Ectodermal cell (in vitro differentiated cells): ENCODE measurements at regions not wholly inside any gene's neighbourhood (a gene's known extent, or its start where the extent isn't known, plus 50 kb on each side); places are given as distances from the start of the nearest gene placed in this dataset.

Experiments
- H3K27ac ChIP-seq: 2 replicates; pipeline ENCODE4 v1.7.0; 2013; ENCODE audit warnings: mild to moderate bottlenecking, low read depth, low read length; ENCODE audit not compliant: insufficient read depth, poor library complexity, severe bottlenecking
- H3K27me3 ChIP-seq: 2 replicates; pipeline ENCODE4 v1.7.0; 2013; ENCODE audit warnings: mild to moderate bottlenecking, low read length; ENCODE audit not compliant: insufficient read depth, control insufficient read depth, poor library complexity, severe bottlenecking
- H3K36me3 ChIP-seq: one replicate; pipeline ENCODE4 v1.7.0; 2013; ENCODE audit warnings: low read length; ENCODE audit not compliant: control insufficient read depth, insufficient read depth
- H3K4me1 ChIP-seq: one replicate; pipeline ENCODE4 v1.7.0; 2013; ENCODE audit warnings: low read length; ENCODE audit not compliant: control insufficient read depth, insufficient read depth
- H3K4me3 ChIP-seq: 2 replicates; pipeline ENCODE4 v1.7.0; 2013; ENCODE audit warnings: low read depth, low read length, control low read depth; ENCODE audit not compliant: insufficient read depth
- H3K9me3 ChIP-seq: 2 replicates; pipeline ENCODE4 v1.7.0; 2013; ENCODE audit warnings: mild to moderate bottlenecking, low read length, moderate library complexity; ENCODE audit not compliant: control insufficient read depth
- WGBS, 2 experiments: methylation state at CpG; one replicate each; pipeline ENCODE4 v1.1.7; 2013; ENCODE audit warnings: missing lambda C conversion rate in 2 of 2; 5-methylcytosine and 5-hydroxymethylcytosine counted together

- H3K36me3 ChIP-seq = no peaks in the 10 kb centered on the region
- H3K4me1 ChIP-seq = peaks cover 19% of the 10 kb centered on the region
- 81 to 93% methylated on average over 2 to 3 of the region's 3 CpGs for WGBS, 2 experiments
- H3K4me3 ChIP-seq = no peak overlapping the region
- H3K9me3 ChIP-seq = no peaks in the 10 kb centered on the region
- H3K27ac ChIP-seq = no peak overlapping the region
- H3K27me3 ChIP-seq = no peaks in the 10 kb centered on the region
Measured at GRCh38 chr3:171955598-171955997, 83.8 kb upstream of the FNDC3B start.

DNA sequence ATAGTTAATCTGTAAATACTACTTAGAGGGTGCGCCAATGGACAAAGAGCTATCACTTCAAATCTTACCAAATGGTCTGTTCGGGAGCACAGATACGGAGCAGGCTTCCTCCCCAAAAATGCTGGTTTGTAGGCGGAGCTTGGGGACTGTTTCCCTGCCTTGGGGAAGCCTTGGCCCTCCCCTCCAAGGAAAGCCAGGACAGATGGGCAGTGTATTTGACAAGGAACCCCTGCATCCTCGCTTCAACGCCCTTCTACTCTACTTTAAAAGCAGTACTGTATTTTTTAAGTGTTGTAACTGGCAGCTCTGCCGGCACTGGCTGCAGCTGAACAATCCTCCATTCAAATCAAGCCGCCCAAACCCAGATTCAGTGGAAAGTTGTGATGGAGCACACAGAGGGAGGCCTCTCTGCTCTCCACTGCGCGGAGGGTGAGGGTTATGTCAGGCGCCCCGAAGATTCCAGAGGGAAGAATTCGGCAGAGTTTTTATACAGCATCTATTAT, 83.1 kb upstream of the FNDC3B start:
- peak overlapping the region; percentile 30 for H3K27ac ChIP-seq
- peaks cover 19% of the 10 kb centered on the region for H3K4me1 ChIP-seq
- no peaks in the 10 kb centered on the region for H3K27me3 ChIP-seq
- H3K9me3 ChIP-seq = no peaks in the 10 kb centered on the region
- H3K36me3 ChIP-seq = no peaks in the 10 kb centered on the region
- 78 to 85% methylated on average over 13 of the region's 13 CpGs for WGBS, 2 experiments
- no peak overlapping the region for H3K4me3 ChIP-seq

- 95% methylated on average over 2 of the region's 2 CpGs for WGBS, 2 experiments
- no peaks in the 10 kb centered on the region for H3K36me3 ChIP-seq
Measured at GRCh38 chr3:171956705-171957104, 82.7 kb upstream of the FNDC3B start.

GRCh38 chr3:171959532-171960089, 79.8 kb upstream of the FNDC3B start:
- 54 to 58% methylated on average over 10 of the region's 10 CpGs for WGBS, 2 experiments
- peak overlapping the region; percentile 20 for H3K27ac ChIP-seq

More at GRCh38 chr3:171956705-171957104, 82.7 kb upstream of the FNDC3B start:
- no peaks in the 10 kb centered on the region for H3K27me3 ChIP-seq
- no peak overlapping the region for H3K4me3 ChIP-seq
- H3K9me3 ChIP-seq = no peaks in the 10 kb centered on the region
- no peak overlapping the region for H3K27ac ChIP-seq
- H3K4me1 ChIP-seq = peaks cover 19% of the 10 kb centered on the region

GRCh38 chr3:171960159-171960558, 79.2 kb upstream of the FNDC3B start:
- Histone ChIP-seq H3K9me3 (no peaks in the 10 kb centered on the region), H3K4me3 (no peak overlapping the region), H3K27me3 (no peaks in the 10 kb centered on the region), H3K27ac (no peak overlapping the region), H3K4me1 (peaks cover 9% of the 10 kb centered on the region), H3K36me3 (no peaks in the 10 kb centered on the region)
- 82 to 94% methylated on average over 4 of the region's 4 CpGs for WGBS, 2 experiments

More at GRCh38 chr3:171959532-171960089, 79.8 kb upstream of the FNDC3B start:
- peaks cover 12% of the 10 kb centered on the region for H3K4me1 ChIP-seq
- H3K36me3 ChIP-seq = no peaks in the 10 kb centered on the region
- no peaks in the 10 kb centered on the region for H3K9me3 ChIP-seq
- H3K4me3 ChIP-seq = no peak overlapping the region
- H3K27me3 ChIP-seq = no peaks in the 10 kb centered on the region

DNA sequence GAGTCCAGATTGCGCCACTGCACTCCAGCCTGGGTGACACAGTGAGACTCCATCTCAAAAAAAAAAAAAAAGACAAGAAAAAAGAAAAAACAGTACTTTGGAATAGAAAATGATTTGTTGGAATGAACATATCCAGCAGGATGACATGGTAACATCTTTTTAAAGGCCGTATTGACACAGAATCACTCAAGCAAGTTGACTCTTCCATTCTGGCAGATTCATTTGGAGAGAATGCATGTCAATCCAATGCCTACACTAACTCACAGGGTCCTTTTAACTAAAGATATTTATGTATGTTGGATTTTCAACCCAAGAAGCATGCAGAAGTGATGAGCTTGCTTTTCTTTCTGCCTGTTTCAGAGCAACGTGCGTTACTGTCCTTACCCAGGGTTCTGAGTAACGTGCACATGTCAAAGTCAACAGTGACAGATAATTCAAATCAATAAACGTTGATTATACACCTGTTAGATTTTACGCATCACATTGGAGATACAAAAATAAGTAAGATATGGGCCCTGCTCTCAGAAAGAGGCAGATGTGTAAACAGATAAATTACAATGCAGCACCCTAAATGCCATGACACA, 77.1 kb upstream of the FNDC3B start:
- Histone ChIP-seq H3K27ac (no peak overlapping the region), H3K4me1 (peaks cover 9% of the 10 kb centered on the region), H3K4me3 (no peak overlapping the region), H3K27me3 (no peaks in the 10 kb centered on the region), H3K36me3 (no peaks in the 10 kb centered on the region), H3K9me3 (no peaks in the 10 kb centered on the region)
- WGBS, 2 experiments = 91 to 92% methylated on average over 7 of the region's 7 CpGs

DNA sequence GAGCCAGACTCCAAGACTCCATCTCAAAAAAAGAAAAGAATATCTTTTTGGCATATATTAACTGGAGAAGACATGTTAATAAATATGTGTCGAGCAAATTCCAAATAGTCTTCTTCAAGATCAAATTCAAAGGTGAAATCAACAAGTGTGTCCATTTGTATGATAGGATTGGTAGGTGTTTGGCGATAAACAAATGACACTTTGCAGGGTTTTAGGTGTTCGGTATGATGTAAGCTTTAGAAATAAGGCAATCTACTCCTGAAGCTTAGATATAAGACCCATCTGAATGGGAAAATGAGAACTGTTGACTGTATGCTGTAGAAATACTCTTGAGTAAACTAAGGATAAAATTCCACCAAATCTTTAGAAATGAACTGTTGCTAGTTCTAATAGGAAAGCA, 75.8 kb upstream of the FNDC3B start:
- WGBS, 2 experiments = 96 to 97% methylated on average over 3 of the region's 3 CpGs
- no peaks in the 10 kb centered on the region for H3K27me3 ChIP-seq

GRCh38 chr3:171965067-171965712, 74.2 kb upstream of the FNDC3B start:
- no peaks in the 10 kb centered on the region for H3K27me3 ChIP-seq
- no peaks in the 10 kb centered on the region for H3K36me3 ChIP-seq
- H3K27ac ChIP-seq = no peak overlapping the region
- WGBS, 2 experiments = 92 to 93% methylated on average over 6 of the region's 6 CpGs
- no peaks in the 10 kb centered on the region for H3K9me3 ChIP-seq
- H3K4me3 ChIP-seq = no peak overlapping the region
- no peaks in the 10 kb centered on the region for H3K4me1 ChIP-seq

More for the DNA sequence above, 75.8 kb upstream of the FNDC3B start:
- Histone ChIP-seq H3K4me1 (peaks cover 9% of the 10 kb centered on the region), H3K9me3 (no peaks in the 10 kb centered on the region), H3K27ac (no peak overlapping the region), H3K36me3 (no peaks in the 10 kb centered on the region), H3K4me3 (no peak overlapping the region)

GRCh38 chr3:171966533-171967136, 72.7 kb upstream of the FNDC3B start:
- Histone ChIP-seq H3K27me3 (no peaks in the 10 kb centered on the region), H3K9me3 (no peaks in the 10 kb centered on the region), H3K36me3 (no peaks in the 10 kb centered on the region), H3K4me1 (no peaks in the 10 kb centered on the region), H3K27ac (no peak overlapping the region), H3K4me3 (no peak overlapping the region)
- WGBS, 2 experiments = 35 to 41% methylated on average over 2 of the region's 3 CpGs

GRCh38 chr3:171967137-171967783, 72.1 kb upstream of the FNDC3B start:
- H3K27ac ChIP-seq = no peak overlapping the region
- no peak overlapping the region for H3K4me3 ChIP-seq
- 88% methylated on average over 6 of the region's 6 CpGs for WGBS, 2 experiments
- no peaks in the 10 kb centered on the region for H3K4me1 ChIP-seq
- no peaks in the 10 kb centered on the region for H3K9me3 ChIP-seq
- H3K27me3 ChIP-seq = no peaks in the 10 kb centered on the region
- H3K36me3 ChIP-seq = no peaks in the 10 kb centered on the region
